Kidney (tissue), 13 donors: ENCODE measurements at regions not wholly inside any gene's neighbourhood (a gene's known extent, or its start where the extent isn't known, plus 50 kb on each side); places are given as distances from the start of the nearest gene placed in this dataset.

Experiments used
- DNase-seq, 5 donors: peaks; one replicate each; pipeline ENCODE4 v3.0.0-alpha.2; 2013 to 2020
- FAIRE-seq: peaks from 2 replicates; lab custom pipeline; 2012; peaks lifted over from hg19 to GRCh38; lab: Jason Lieb, UNC
- H3K27ac ChIP-seq, 2 donors: one replicate each; pipeline ENCODE4 v1.7.0; 2013; ENCODE audit warnings: low read depth in 2 of 2, low read length in 2 of 2, inconsistent platforms in 1 of 2
- H3K27me3 ChIP-seq: one replicate; pipeline ENCODE4 v1.7.1; 2013; ENCODE audit warnings: low read length, inconsistent platforms; ENCODE audit not compliant: control insufficient read depth, insufficient read depth
- H3K36me3 ChIP-seq, 3 donors: one replicate each; pipeline versions ENCODE4 v1.7.0 to v1.7.1; 2013; ENCODE audit warnings: low read length in 3 of 3, control low read depth in 1 of 3, inconsistent platforms in 1 of 3; ENCODE audit not compliant: insufficient read depth in 3 of 3, control insufficient read depth in 2 of 3
- H3K4me1 ChIP-seq, 3 donors: one replicate each; pipeline versions ENCODE4 v1.7.0 to v1.7.1; 2013; ENCODE audit warnings: low read length in 3 of 3, inconsistent platforms in 1 of 3, low read depth in 1 of 3; ENCODE audit not compliant: control insufficient read depth in 2 of 3, insufficient read depth in 2 of 3
- H3K4me3 ChIP-seq, 3 donors: one replicate each; pipeline versions ENCODE4 v1.7.0 to v1.8.1; 2013; ENCODE audit warnings: low read length in 3 of 3, control low read depth in 1 of 3, inconsistent platforms in 1 of 3
- H3K9ac ChIP-seq, 3 donors: one replicate each; pipeline versions ENCODE4 v1.7.0 to v1.7.1; 2013; ENCODE audit warnings: low read length in 3 of 3, control low read depth in 1 of 3, inconsistent platforms in 1 of 3
- H3K9me3 ChIP-seq, 3 donors: one replicate each; pipeline versions ENCODE4 v1.7.0 to v1.7.1; 2013; ENCODE audit warnings: low read length in 3 of 3, control low read depth in 1 of 3, inconsistent platforms in 1 of 3; ENCODE audit not compliant: control insufficient read depth in 2 of 3, insufficient read depth in 1 of 3
- intact Hi-C: fragments of 100-400 bp; cut with DNase I; formaldehyde crosslinking; loops from one replicate; pipeline ENCODE4 v1.11.1; 2022
- TF ChIP-seq, protein P1 (sequence below): IDR thresholded peaks from 3 replicates; pipeline ENCODE4 v1.5.1; 2012; ENCODE audit warnings: mild to moderate bottlenecking, moderate library complexity, borderline replicate concordance; ENCODE audit not compliant: insufficient read depth; ENCODE audit errors: extremely low read depth
- donor health status: control.
- donor health status: control.
- donor health status: control.
- donor health status: control.
- donor health status: control.
- donor health status: DM: yes; HTN: yes; CAD: no.
- donor health status: Normal renal cell carcinoma (clear cell type).

GRCh38 chr5:174177976-174178605, 132.6 kb downstream of the NSG2 start:
- H3K4me3 ChIP-seq: no peak overlapping the region
- no peaks in the 10 kb centered on the region for H3K27me3 ChIP-seq
- H3K27ac ChIP-seq: no peak overlapping the region
- H3K4me1 ChIP-seq: peaks cover 0 to 9% (median 0%) of the 10 kb centered on the region in 3 donors
- H3K9me3 ChIP-seq: no peaks in the 10 kb centered on the region
- FAIRE-seq (no peak), DNase-seq (peak in 1 of 5 donors; percentile 7)
- no peaks in the 10 kb centered on the region for H3K36me3 ChIP-seq
- intact Hi-C loops: no loop called here
- no peak overlapping the region for H3K9ac ChIP-seq
- TF ChIP-seq, protein P1, sequence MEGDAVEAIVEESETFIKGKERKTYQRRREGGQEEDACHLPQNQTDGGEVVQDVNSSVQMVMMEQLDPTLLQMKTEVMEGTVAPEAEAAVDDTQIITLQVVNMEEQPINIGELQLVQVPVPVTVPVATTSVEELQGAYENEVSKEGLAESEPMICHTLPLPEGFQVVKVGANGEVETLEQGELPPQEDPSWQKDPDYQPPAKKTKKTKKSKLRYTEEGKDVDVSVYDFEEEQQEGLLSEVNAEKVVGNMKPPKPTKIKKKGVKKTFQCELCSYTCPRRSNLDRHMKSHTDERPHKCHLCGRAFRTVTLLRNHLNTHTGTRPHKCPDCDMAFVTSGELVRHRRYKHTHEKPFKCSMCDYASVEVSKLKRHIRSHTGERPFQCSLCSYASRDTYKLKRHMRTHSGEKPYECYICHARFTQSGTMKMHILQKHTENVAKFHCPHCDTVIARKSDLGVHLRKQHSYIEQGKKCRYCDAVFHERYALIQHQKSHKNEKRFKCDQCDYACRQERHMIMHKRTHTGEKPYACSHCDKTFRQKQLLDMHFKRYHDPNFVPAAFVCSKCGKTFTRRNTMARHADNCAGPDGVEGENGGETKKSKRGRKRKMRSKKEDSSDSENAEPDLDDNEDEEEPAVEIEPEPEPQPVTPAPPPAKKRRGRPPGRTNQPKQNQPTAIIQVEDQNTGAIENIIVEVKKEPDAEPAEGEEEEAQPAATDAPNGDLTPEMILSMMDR: no peak

- TF ChIP-seq, protein P1: no peak
- Histone ChIP-seq H3K36me3 (no peaks in the 10 kb centered on the region), H3K27me3 (no peaks in the 10 kb centered on the region), H3K4me1 (no peaks in the 10 kb centered on the region), H3K27ac (no peak overlapping the region), H3K9ac (no peak overlapping the region), H3K4me3 (no peak overlapping the region), H3K9me3 (no peaks in the 10 kb centered on the region)
- intact Hi-C loops: no loop called here
- DNase-seq (peak in 1 of 5 donors; percentile 9), FAIRE-seq (no peak)
Observed at GRCh38 chr5:174180639-174181038, 135.1 kb downstream of the NSG2 start.

DNA sequence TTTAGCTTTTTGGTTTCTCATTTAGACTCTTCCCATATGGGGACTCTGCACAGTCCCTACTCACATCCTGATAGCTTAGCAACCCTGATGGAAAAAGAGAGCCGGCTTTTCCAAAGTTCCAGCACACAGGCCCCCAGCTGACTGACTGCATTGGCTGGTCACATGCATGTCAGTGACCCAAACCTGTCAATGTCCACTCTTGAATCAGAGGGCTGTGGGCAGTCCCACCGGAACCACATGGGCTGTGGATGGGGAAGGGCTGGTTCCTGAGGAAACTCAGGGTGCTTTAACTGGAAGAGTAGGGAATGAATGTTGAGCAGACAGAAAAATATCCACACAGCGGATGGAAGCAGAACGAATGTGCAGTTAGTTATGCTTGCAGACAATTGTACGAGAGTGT, 136.6 kb downstream of the NSG2 start:
- H3K4me1 ChIP-seq: no peaks in the 10 kb centered on the region
- TF ChIP-seq, protein P1: no peak
- intact Hi-C loops: no loop called here
- DNase-seq (peak in 1 of 5 donors; percentile 1), FAIRE-seq (no peak)
- H3K27ac ChIP-seq: no peak overlapping the region
- H3K36me3 ChIP-seq: no peaks in the 10 kb centered on the region
- H3K27me3 ChIP-seq: no peaks in the 10 kb centered on the region
- H3K9me3 ChIP-seq: no peaks in the 10 kb centered on the region
- no peak overlapping the region for H3K4me3 ChIP-seq
- no peak overlapping the region for H3K9ac ChIP-seq

- peaks cover 0 to 4% (median 0%) of the 10 kb centered on the region in 3 donors for H3K4me1 ChIP-seq
- no peak overlapping the region for H3K27ac ChIP-seq
- no peaks in the 10 kb centered on the region for H3K9me3 ChIP-seq
- no peak for DNase-seq
- FAIRE-seq: no peak
- H3K4me3 ChIP-seq: no peak overlapping the region
- H3K36me3 ChIP-seq: no peaks in the 10 kb centered on the region
- no peak overlapping the region for H3K9ac ChIP-seq
- intact Hi-C loops: no loop called here
- TF ChIP-seq, protein P1: no peak
- H3K27me3 ChIP-seq: no peaks in the 10 kb centered on the region
Observed at GRCh38 chr5:174183701-174184100, 138.2 kb downstream of the NSG2 start.
